Prostate gland (tissue), 2 donors: ENCODE measurements at regions not wholly inside any gene's neighbourhood (a gene's known extent, or its start where the extent isn't known, plus 50 kb on each side); places are given as distances from the start of the nearest gene placed in this dataset.

ENCODE experiments used
- DNase-seq: peaks from one replicate; pipeline ENCODE4 v3.0.0-alpha.2; 2019; ENCODE audit warnings: low spot score
- H3K27ac ChIP-seq, 2 donors: fragments of 200-600 bp; sonication (generic); 2 replicates each; pipeline ENCODE4 v1.5.1; 2017 to 2019
- H3K27me3 ChIP-seq: fragments of 200-600 bp; sonication (generic); replicated peaks from 2 replicates; pipeline ENCODE4 v1.5.1; 2019; ENCODE audit not compliant: insufficient read depth
- H3K36me3 ChIP-seq, 2 donors: fragments of 200-600 bp; sonication (generic); 1 replicate in 1 of 2; 2 replicates in 1 of 2; pipeline versions ENCODE4 v1.5.1 to v1.8.1; 2017 to 2019
- H3K4me1 ChIP-seq: fragments of 200-600 bp; sonication (generic); replicated peaks from 2 replicates; pipeline ENCODE4 v1.5.1; 2019
- H3K4me3 ChIP-seq, 2 donors: fragments of 200-600 bp; sonication (generic); 2 replicates each; pipeline ENCODE4 v1.5.1; 2017 to 2019
- H3K9me3 ChIP-seq: fragments of 200-600 bp; sonication (generic); 2 replicates; pipeline ENCODE4 v1.5.1; 2017
- POLR2A ChIP-seq: fragments of 450-650 bp; IDR thresholded peaks from one replicate; pipeline ENCODE4 v1.6.1; 2016; ENCODE audit warnings: antibody characterized with exemption, mild to moderate bottlenecking
- POLR2AphosphoS5 ChIP-seq: sonication (generic); formaldehyde crosslinking; IDR thresholded peaks from one replicate; pipeline ENCODE4 v1.6.1; 2017; ENCODE audit warnings: antibody characterized with exemption
- WGBS: methylation state at CpG from one replicate; pipeline ENCODE4 v1.1.5; 2018; 5-methylcytosine and 5-hydroxymethylcytosine counted together
- intact Hi-C: fragments of 100-400 bp; cut with DNase I; formaldehyde crosslinking; loops from one replicate; pipeline ENCODE4 v1.14.2; 2022
- TF ChIP-seq, protein P1 (sequence below), 4 experiments: fragments of 200-600 bp in 2 of 4; fragments of 450-650 bp in 2 of 4; sonication (generic) in 2 of 4; IDR thresholded peaks; 1 replicate in 3 of 4; 2 replicates in 1 of 4; pipeline ENCODE4 v1.5.1; 2016 to 2019; ENCODE audit warnings: antibody characterized with exemption in 4 of 4, mild to moderate bottlenecking in 2 of 4, moderate library complexity in 2 of 4

DNA sequence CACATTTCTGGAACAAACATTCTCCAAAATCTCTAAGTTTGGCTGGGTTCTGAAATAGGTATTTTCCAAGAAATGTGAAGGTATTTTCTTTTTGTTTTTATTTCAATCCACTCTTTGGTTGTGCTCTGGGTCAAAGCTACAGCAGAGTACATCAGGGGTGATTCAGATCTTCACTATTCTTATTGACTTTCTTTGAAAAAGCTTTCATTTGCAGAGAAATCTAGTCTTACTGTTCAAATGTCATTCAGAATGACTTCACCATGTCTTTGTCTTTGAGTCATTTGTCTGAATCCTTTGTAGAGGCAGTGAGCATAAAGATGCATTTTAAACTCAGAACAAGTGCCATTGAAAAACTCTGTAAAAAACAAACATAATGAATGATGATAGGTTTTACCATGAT is 547.2 kb upstream of the ADGRL3 start:
- no peaks in the 10 kb centered on the region for H3K36me3 ChIP-seq
- intact Hi-C loops = no loop called here
- no peak overlapping the region for H3K27ac ChIP-seq
- TF ChIP-seq POLR2A (no peak), POLR2AphosphoS5 (no peak)
- TF ChIP-seq, protein P1, sequence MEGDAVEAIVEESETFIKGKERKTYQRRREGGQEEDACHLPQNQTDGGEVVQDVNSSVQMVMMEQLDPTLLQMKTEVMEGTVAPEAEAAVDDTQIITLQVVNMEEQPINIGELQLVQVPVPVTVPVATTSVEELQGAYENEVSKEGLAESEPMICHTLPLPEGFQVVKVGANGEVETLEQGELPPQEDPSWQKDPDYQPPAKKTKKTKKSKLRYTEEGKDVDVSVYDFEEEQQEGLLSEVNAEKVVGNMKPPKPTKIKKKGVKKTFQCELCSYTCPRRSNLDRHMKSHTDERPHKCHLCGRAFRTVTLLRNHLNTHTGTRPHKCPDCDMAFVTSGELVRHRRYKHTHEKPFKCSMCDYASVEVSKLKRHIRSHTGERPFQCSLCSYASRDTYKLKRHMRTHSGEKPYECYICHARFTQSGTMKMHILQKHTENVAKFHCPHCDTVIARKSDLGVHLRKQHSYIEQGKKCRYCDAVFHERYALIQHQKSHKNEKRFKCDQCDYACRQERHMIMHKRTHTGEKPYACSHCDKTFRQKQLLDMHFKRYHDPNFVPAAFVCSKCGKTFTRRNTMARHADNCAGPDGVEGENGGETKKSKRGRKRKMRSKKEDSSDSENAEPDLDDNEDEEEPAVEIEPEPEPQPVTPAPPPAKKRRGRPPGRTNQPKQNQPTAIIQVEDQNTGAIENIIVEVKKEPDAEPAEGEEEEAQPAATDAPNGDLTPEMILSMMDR (IDR thresholded peaks at IDR 0.05) = no peak
- no peak overlapping the region for H3K4me3 ChIP-seq
- no peak for DNase-seq
- H3K27me3 ChIP-seq = no peaks in the 10 kb centered on the region
- no peaks in the 10 kb centered on the region for H3K9me3 ChIP-seq
- H3K4me1 ChIP-seq = no peaks in the 10 kb centered on the region

DNA sequence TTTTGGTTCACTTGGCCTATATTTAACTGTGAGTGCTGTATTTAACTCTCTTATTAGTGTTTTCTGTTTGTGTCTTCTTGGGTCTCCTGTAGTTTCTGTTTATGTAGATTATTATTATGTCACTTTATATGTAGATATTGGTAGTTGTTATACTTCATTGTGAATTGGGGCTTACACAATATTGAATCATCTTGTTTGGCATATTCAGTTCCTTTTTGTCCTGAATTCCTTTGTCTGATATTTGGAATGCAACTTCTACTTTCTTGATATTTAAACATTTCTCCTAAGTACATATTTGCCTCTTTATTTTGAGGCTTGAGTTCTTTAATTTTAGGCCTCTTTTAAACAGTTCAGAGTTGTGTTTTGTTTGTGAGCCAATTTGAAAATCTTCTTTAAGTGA is 544.8 kb upstream of the ADGRL3 start:
- Histone ChIP-seq H3K36me3 (no peaks in the 10 kb centered on the region), H3K27me3 (no peaks in the 10 kb centered on the region), H3K27ac (no peak overlapping the region), H3K4me3 (no peak overlapping the region), H3K9me3 (no peaks in the 10 kb centered on the region), H3K4me1 (no peaks in the 10 kb centered on the region)
- TF ChIP-seq, protein P1 (IDR thresholded peaks at IDR 0.05) = no peak
- no peak for TF ChIP-seq POLR2A
- TF ChIP-seq POLR2AphosphoS5 = no peak
- intact Hi-C loops = no loop called here
- DNase-seq = no peak

DNA sequence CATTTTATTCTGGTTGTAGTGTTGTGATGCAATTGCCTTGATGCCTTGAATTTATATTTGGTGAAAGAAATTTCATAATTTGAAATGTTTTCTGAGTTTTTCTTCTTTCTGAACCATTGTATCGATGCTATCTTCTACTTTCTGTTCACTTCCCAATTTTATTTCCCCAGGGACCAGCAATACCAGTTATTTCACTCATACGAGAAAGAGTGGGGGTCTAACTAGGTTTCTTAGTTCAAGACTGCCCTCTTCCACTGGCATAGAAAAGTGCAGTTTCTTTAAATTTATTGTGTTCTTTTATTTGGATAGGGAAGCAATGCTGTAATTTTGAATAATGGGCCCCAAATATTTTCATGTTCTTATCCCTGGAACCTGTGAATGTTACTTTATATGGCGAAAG is 544.0 kb upstream of the ADGRL3 start:
- Histone ChIP-seq H3K27ac (no peak overlapping the region), H3K36me3 (no peaks in the 10 kb centered on the region), H3K4me1 (no peaks in the 10 kb centered on the region), H3K4me3 (no peak overlapping the region), H3K9me3 (no peaks in the 10 kb centered on the region), H3K27me3 (no peaks in the 10 kb centered on the region)
- 58% methylated on average over 3 of the region's 3 CpGs for WGBS
- DNase-seq = no peak
- TF ChIP-seq, protein P1 (IDR thresholded peaks at IDR 0.05) = no peak
- TF ChIP-seq POLR2AphosphoS5 (no peak), POLR2A (no peak)
- intact Hi-C loops = no loop called here

DNA sequence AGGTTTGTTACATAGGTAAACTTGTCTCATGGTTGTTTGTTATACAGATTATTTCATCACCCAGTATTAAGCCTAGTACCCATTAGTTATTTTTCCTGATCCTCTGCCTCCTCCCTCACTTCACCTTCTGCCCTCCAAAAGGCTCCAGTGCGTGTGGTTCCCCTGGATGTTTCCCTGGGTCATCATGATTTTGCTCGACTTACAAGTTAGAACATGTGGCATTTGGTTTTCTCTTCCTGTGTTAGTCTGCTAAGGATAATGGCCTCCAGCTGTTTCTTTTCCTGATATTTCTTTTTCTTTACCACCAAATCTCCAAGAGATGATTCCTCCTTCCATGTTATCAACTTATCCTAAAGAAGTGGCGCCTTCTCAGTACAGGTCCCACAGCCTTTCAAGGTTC is 543.1 kb upstream of the ADGRL3 start:
- H3K9me3 ChIP-seq = no peaks in the 10 kb centered on the region
- 64% methylated on average over 3 of the region's 3 CpGs for WGBS
- no peak overlapping the region for H3K4me3 ChIP-seq
- no peaks in the 10 kb centered on the region for H3K27me3 ChIP-seq
- H3K36me3 ChIP-seq = no peaks in the 10 kb centered on the region
- H3K27ac ChIP-seq = no peak overlapping the region
- DNase-seq = no peak
- H3K4me1 ChIP-seq = no peaks in the 10 kb centered on the region
- intact Hi-C loops = no loop called here
- no peak for TF ChIP-seq POLR2AphosphoS5
- TF ChIP-seq, protein P1 (IDR thresholded peaks at IDR 0.05) = no peak
- no peak for TF ChIP-seq POLR2A

DNA sequence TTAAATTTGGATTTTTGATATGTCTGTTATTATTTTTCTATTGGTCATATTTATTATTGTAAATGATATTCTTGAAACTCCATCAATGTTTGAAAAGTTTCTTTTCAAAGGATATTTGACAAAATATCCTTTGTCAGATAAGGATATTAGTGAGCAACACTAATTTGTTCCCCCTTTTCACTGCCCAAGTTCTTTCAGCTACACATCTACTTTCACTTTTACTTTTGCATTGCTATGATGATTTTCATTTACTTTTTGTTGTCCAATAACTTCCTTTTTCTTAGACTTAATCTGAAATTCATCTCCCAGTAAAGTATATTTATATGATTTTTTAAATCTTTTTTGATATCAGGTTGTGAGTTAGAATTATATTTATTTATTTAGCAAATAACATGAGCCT is 542.3 kb upstream of the ADGRL3 start:
- Histone ChIP-seq H3K27me3 (no peaks in the 10 kb centered on the region), H3K36me3 (no peaks in the 10 kb centered on the region), H3K27ac (no peak overlapping the region), H3K9me3 (no peaks in the 10 kb centered on the region), H3K4me1 (no peaks in the 10 kb centered on the region), H3K4me3 (no peak overlapping the region)
- intact Hi-C loops = no loop called here
- no peak for TF ChIP-seq POLR2AphosphoS5
- TF ChIP-seq, protein P1 (IDR thresholded peaks at IDR 0.05) = no peak
- TF ChIP-seq POLR2A = no peak
- no peak for DNase-seq
